GM18517 (cell line): ENCODE measurements at regions not wholly inside any gene's neighbourhood (a gene's known extent, or its start where the extent isn't known, plus 50 kb on each side); places are given as distances from the start of the nearest gene placed in this dataset.

Experiments used
- ATAC-seq: cut with Tn5 transposase; IDR thresholded peaks from one replicate; pipeline ENCODE4 v1.9.1; 2021; ENCODE audit warnings: mild to moderate bottlenecking, moderate library complexity; ENCODE audit not compliant: unreplicated experiment

DNA sequence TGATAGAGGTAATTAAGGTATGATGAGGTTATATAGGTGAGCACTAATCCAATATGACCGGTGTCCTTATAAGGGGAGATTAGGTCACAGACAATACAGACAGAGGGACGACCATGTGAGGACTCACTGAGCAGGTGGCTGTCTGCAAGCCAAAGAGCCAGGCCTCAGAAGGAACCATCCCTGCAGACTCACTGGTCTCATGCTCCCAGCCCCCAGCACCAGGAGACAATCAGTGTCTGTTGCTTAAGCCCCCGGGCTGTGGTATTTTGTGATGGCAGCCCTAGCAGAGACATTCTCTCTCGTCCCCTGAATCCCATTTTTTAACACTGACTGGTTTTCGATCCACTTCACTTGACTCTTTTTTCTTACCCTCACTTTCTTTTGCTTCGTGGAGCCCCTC is 51.9 kb upstream of the PABPC3 start:
- no peak for ATAC-seq
